GM10266 (cell line): ENCODE measurements at regions not wholly inside any gene's neighbourhood (a gene's known extent, or its start where the extent isn't known, plus 50 kb on each side); places are given as distances from the start of the nearest gene placed in this dataset.

Experiments used
- DNase-seq: peaks from one replicate; pipeline ENCODE4 v3.0.0; 2012; ENCODE audit errors: extremely low spot score
- CTCF ChIP-seq: IDR thresholded peaks from 2 replicates; pipeline ENCODE4 v1.5.1; 2012; ENCODE audit warnings: mild to moderate bottlenecking, low read depth; ENCODE audit not compliant: control insufficient read depth, insufficient read depth; ENCODE audit errors: missing control alignments

- TF ChIP-seq CTCF, result no peak
Observed at GRCh38 chr16:5381481-5381880, 283.9 kb upstream of the EEF2KMT start.

GRCh38 chr16:5379954-5380353, 282.4 kb upstream of the EEF2KMT start:
- DNase-seq, result no peak
- no peak for TF ChIP-seq CTCF

More at GRCh38 chr16:5381481-5381880, 283.9 kb upstream of the EEF2KMT start:
- no peak for DNase-seq

- no peak for TF ChIP-seq CTCF
- DNase-seq, result no peak
Observed at GRCh38 chr16:5378531-5378930, 280.9 kb upstream of the EEF2KMT start.

- DNase-seq, result no peak
- no peak for TF ChIP-seq CTCF
Observed at GRCh38 chr16:5377280-5377898, 279.8 kb upstream of the EEF2KMT start.

- TF ChIP-seq CTCF, result no peak
- no peak for DNase-seq
Observed at GRCh38 chr16:5374184-5374583, 276.6 kb upstream of the EEF2KMT start.

GRCh38 chr16:5367951-5368350, 270.4 kb upstream of the EEF2KMT start:
- TF ChIP-seq CTCF, result no peak
- DNase-seq, result no peak

GRCh38 chr16:5366126-5366525, 268.5 kb upstream of the EEF2KMT start:
- no peak for TF ChIP-seq CTCF
- no peak for DNase-seq
